GM19438 (cell line): ENCODE measurements at regions not wholly inside any gene's neighbourhood (a gene's known extent, or its start where the extent isn't known, plus 50 kb on each side); places are given as distances from the start of the nearest gene placed in this dataset.
"Not testable (repeated sequence)": the region's sequence is repeated elsewhere in the genome, so short reads cannot be mapped to it uniquely, and the experiment has no call there.

Source experiments
- ATAC-seq: cut with Tn5 transposase; IDR thresholded peaks from one replicate; pipeline ENCODE4 v1.9.1; 2021; ENCODE audit warnings: low read depth; ENCODE audit not compliant: unreplicated experiment

DNA sequence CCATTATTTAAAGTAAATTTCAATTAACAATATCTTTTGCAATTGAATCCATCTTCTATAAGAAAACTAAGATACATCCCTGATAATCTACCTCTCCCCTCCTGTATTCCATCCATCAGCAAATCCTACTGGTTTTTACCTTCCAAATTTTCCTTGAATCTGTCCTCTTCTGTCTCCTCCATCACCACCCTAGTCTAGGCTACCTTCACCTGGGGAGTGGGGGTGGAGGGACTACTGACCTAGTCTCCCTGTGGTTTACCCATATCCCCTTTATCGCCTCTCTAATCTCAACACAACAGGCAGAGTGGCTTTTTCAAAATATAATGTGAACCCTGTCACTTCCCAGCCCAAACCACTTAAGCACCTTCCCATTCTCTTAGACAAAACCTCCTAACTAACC, 327.8 kb downstream of the FAM72C start:
- not testable (repeated sequence) for ATAC-seq

DNA sequence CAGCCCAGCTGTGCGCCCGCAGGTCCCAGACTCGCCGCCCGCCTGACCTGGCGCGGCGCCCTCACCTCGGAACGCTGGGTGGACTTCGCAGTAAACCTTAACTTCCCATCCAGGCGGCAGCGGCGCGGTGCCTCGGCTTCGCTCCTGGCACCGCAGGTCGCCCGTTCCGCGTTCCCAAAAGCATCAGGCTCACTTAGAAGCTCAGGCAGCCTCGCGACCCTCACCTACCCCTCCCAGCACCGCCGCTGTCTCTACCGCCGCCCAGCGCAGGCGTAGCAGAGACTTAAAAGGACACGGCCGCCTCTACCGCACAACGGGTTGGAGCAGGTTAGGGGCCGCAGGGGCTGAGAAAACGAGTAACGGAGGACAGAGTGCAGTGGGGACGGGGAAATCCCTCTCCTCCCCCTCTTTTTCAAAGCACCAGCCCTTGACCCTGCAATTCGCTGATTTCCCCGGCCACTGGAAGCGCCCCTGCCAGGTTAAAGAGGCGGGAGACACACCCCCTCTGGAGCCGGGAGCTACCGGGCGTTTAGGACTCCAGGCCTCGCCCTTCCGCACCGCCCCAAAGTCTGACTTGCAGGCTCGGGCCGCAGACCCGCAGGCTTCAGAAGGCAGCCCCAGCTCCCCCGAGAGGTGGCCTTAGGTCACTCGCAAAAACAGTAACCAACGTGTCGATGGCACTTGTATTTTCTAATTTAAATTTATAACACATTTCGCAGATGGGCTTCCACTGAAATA, 328.5 kb downstream of the FAM72C start:
- no peak for ATAC-seq

DNA sequence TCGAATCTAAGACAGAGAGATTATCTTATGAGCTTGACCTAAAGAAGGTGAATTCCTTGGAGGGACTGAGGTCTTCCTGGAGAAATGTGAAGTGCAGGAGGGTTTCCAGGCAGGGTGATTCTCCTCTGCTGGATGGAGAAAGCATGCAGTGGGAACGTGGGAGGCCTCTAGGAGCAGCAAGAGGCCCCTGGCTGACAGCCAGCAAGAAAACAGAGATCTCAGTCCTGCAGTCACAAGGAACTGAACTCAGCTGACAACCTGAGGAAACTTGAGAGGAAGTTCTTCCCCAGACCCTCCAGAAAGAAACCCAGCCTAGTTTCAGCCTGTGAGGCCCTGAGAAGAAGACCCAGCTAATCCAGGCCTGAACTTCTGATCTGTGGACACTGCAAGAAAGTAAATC, 345.9 kb downstream of the FAM72C start:
- no peak for ATAC-seq

DNA sequence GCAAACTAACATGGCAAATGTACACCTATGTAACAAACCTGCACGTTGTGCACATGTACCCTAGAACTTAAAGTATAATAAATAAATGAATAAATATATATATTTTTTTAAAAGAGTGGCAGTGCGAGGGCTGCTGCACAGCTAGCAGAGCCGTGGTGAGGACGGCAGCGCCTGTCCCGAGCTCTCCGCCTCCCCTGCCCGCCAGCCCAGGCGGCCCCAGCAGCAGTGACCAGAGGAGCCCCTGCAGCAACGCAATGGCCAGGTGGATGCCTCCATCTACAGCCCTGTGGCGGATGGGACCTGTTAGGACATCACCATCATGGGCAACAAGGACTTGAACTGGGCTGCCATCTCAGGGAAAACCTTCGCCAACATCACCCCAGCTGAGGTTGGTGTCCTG, 351.9 kb downstream of the FAM72C start:
- ATAC-seq = no peak

DNA sequence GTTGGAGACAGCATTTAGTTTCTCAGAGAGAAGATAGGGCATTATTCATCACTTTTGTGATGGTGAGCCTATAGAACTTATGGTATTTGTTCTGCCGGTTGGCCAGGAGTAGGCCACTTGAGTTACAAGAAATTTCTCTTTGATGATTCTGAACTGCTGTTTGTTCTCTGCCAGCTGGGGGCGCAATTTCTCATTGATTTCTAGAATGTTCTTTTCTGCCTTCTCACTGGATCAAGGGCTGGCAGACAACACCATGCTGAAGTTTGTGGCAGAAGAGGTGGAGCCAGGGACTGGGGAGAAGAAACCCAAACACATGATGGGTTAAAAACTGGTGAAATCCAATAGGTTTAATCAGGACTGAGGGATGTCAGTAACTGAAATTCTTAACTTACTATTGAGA, 360.6 kb downstream of the FAM72C start:
- ATAC-seq = no peak

DNA sequence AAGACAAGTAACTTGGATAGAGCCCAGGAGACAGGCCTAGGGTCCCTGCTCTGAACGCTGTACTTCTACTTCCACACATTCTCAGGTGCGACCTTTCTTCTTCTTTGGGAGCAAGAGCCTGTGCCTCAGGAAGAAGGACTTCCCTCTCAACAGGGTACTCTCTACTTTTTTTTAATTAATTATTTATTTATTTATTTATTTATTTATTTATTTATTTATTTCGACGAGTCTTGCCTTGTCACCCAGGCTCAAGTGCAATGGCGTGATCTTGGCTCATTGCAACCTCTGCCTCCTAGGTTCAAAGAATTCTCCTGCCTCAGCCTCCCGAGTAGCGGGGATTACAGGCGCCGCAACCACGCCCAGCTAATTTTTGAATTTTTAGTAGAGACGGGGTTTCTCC, 361.6 kb downstream of the FAM72C start:
- ATAC-seq = no peak

DNA sequence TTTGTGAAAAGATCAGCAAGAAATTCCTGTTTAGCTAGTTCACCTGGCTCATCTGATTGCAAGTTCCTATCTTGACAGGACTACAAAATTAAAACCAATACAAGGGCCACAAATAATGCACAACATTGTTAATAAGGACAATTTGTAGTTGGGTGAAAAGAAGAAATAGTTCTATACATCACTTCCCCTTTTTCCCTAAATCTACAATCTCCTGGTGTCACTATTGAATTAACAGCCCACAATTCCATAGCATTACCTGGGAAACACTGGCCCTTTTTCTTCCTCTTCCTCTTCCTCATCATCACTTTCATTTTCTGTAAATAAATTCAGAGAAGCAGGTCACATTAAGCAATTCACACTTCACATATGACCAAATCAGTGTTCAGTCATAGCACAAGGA, 366.9 kb downstream of the FAM72C start:
- ATAC-seq = no peak

DNA sequence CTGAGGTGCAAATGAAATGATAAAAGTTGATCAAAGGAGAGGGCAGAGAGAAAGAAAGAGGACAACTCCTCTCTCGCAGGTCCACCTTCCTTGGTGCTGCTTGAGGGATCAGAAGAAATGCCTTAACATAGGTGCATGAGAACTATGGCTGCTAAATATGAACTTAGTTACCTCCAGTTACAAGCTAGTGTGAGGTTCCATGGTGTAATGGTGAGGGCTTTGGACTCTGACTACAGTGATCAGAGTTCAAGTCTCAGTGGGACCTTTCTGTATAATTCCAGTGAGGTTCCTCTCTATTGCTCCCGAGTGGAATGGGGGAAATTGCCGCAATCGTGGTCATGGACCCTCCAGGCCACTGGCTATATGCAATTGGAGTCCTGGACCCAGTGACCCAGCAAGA, 387.3 kb downstream of the FAM72C start:
- no peak for ATAC-seq

DNA sequence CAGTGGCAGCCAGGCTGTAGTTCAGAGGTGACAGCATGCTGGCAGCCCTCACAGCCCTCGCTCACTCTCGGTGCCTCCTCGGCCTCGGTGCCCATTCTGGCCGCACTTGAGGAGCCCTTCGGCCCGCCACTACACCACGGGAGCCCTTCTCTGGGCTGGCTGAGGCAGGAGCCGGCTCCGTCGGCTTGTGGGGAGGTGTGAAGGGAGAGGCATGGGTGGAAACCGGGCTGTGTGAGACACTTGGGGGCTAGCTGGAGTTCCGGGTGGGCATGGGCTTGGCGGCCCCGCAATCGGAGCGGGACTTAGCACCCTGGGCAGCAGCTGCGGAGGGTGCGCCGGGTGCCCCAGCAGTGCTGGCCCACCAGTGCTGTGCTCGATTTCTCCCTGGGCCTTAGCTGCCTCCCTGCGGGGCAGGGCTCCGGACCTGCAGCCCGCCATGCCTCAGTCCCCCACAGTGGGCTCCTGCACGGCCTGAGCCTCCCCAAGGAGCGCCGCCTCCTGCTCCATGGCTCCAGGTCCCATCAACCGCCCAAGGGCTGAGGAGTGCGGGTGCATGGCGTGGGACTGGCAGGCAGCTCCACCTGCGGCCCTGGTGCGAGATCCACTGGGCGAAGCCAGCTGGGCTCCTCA, 396.8 kb downstream of the FAM72C start:
- no peak for ATAC-seq

DNA sequence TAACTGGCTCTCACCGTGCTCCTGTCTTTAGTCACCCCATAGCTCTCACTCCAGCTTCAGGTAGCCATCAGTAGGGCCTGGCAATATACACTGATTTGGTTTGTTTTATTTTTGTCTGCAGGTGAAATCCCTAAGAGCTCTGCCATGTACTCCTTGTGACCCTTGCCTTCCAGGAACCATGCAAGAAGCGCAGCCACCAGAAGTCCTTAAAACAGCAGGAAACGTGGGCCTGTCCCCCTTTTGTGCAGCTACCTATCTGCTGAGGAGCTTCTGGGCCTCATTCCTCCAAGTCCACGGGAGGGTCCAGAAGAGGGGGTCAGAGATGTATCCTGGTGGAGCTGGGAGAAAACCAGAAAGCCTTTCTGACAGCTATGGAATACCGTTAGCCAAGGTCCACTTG, 399.1 kb downstream of the FAM72C start:
- ATAC-seq = not testable (repeated sequence)

DNA sequence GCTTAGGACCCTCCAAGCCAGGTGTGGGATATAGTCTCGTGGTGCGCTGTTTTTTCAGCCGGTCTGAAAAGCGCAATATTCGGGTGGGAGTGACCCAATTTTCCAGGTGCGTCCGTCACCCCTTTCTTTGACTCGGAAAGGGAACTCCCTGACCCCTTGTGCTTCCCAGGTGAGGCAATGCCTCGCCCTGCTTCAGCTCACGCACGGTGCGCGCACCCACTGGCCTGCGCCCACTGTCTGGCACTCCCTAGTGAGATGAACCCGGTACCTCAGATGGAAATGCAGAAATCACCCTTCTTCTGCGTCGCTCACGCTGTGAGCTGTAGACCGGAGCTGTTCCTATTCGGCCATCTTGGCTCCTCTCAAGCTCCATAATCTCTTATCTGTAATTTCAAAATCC, 408.0 kb downstream of the FAM72C start:
- ATAC-seq = not testable (repeated sequence)

DNA sequence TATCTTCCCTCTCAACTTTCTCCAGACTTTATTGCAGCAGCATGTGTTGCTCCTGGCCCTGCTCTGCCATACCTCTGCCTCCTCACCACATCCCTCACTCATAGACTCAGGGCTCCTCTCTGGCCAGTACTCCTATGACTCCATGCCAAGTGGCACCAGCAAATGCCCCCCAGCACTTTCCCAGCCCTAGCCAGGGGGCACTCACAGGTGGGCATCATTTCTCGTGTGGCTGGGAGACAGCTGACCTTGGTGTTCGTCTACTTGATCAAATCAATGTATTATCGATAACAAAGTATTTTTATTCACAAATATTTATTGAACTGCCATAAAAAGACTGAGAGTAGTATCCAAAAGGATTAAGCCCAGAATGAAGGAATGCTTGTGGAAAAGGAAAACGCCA, 418.2 kb downstream of the FAM72C start:
- no peak for ATAC-seq

DNA sequence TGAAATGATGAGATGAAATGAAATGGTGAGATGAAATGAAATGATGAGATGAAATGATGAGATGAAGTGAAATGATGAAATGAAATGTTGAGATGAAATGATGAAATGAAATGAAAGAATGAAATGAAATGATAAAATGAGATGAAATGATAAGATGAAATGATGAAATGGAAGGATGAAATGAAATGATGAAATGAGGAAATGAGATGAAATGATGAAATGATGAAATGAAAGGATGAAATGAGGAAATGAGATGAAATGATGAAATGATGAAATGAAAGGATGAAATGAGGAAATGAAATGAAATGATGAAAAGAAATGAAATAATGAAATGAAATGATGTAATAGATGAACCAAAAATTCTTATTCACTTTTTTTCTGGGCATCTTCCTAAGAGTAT, 467.1 kb downstream of the FAM72C start:
- not testable (repeated sequence) for ATAC-seq

DNA sequence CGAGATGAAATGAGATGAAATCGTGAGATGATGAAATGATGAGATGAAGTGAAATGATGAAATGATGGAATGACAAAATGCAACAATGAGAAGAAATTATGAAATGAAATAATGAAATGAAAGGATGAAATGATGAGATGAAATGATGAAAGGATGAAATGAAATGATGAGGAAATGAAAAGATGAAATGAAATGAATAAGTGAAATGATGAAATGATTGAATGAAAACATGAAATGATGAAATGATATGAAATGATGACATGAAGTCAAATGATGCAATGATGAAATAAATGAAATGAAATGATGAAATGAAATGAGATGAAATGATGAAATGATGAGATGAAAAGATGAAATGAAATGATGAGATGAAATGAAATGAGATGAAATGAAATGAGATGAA, 467.7 kb downstream of the FAM72C start:
- ATAC-seq = not testable (repeated sequence)

DNA sequence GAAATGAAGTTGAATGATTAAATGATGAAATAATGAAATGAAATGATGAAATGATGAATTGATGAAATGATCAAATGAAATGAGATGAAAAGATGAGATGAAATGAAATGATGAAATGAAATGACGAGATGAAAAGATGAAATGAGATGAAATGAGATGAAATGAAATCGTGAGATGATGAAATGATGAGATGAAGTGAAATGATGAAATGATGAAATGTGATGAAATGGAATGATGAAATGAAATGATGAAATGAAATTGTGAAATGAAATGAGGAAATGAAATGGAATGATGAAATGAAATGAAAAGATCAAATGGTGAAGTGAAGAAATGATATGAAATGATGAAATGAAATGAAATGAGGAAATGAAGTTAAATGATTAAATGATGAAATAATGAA, 468.7 kb downstream of the FAM72C start:
- ATAC-seq = not testable (repeated sequence)

DNA sequence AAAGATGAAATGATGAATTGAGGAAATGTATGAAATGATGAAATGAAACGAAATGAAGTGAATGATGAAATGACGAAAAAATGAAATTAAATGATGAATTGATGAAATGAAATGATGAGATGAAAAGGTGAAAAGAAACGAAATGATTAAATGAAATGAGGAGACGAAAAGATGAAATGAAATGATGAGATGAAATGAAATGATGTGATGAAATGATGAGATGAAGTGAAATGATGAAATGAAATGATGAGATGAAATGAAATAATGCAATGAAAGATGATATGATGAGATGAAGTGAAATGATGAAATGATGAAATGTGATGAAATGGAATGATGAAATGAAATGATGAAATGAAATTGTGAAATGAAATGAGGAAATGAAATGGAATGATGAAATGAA, 469.7 kb downstream of the FAM72C start:
- not testable (repeated sequence) for ATAC-seq

DNA sequence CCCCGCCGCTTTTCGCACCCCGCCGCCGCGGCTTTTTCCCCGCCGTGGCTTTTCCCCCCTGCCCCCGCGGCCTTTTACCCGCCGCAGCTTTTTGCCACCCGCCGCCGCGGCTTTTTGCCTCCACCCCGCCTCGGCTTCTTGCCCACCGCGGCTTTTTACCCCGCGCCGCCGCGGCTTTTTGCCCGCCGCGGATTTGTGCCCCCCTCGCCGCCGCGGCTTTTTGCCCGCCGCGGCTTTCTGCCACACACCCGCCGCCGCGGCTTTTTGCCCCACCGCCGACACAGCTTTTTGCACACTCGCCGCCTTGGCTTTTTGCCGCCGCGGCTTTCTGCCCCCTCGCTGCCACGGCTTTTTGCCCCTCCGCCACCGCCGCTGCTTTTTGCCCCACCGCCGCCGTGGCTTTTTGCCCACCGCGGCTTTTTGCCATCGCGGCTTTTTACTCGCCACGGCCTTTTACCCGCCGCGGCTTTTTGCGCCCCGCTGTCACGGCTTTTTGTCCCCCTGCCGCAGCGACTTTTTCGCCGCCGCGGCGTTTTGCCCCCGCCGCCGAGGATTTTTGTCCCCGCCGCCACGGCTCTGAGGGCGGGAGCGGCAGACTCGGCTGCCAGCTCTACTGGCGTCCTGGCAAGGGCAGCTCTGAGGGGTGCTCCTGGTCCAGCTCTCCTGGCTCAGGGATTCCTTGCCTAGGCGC, 473.6 kb downstream of the FAM72C start:
- not testable (repeated sequence) for ATAC-seq

DNA sequence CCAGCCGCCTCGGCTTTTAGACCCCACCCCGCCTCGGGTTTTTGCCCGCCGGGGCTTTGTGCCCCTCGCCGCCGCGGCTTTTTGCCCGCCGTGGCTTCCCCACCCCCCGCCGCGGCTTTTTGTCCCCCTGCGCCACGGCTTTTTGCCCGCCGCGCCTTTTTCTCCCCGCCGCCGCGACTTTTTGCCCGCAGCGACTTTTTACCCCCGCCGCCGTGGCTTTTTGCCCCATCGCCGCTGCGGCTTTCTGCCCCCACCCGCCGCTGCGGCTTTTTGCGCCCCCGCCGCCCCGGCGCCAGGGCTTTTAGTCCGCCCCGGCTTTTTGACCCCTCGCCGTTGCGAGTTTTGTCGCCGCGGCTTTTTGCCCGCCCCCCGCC, 474.4 kb downstream of the FAM72C start:
- ATAC-seq = no peak

DNA sequence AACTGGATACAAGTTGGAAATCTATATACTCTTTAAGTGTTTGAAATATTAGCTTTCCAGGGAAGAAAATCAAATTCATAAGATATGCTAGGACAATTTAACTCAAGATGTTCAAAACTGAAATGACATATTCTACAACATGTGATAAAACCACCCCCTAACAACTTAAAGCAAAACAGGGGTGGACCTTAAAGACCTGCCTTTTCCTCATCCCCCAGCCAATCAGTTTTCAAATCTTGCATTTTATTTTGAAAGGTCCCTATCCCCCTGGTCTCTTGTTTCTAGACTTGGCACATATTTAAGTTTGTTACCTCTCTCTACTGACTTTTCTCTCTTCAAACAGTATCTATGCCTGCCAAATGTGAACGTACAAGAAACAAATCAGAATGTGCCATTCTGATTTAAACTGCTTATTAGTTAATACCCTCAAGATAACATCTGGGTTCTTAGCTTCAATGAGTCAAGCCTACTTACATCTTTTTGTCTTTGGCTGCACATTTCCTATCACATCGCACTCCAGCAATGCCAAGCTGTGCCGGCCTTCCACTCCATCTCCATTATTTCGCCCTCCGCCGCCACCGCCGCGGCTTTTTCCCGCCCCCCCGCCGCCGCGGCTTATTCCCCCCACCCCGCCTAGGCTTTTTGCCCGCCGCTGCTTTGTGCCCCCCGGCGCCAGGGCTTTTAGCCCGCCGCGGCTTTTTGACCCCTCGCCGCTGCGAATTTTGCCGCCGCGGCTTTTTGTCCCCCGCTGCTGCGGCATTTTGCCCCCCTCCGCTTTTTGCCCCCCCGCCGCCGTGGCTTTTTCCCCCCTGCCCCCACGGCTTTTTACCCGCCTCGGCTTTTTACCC, 475.0 kb downstream of the FAM72C start:
- not testable (repeated sequence) for ATAC-seq
